ENCODE measurements at regions not wholly inside any gene's neighbourhood (a gene's known extent, or its start where the extent isn't known, plus 50 kb on each side); places are given as distances from the start of the nearest gene placed in this dataset.
"Not testable (repeated sequence)": the region's sequence is repeated elsewhere in the genome, so short reads cannot be mapped to it uniquely, and the experiment has no call there.

- DNase-seq, result no peak
Observed at GRCh38 chr2:64919261-64919660, 69.9 kb upstream of the SLC1A4 start.

GRCh38 chr2:64922482-64923384 is 66.5 kb upstream of the SLC1A4 start:
- DNase-seq, result no peak

DNA sequence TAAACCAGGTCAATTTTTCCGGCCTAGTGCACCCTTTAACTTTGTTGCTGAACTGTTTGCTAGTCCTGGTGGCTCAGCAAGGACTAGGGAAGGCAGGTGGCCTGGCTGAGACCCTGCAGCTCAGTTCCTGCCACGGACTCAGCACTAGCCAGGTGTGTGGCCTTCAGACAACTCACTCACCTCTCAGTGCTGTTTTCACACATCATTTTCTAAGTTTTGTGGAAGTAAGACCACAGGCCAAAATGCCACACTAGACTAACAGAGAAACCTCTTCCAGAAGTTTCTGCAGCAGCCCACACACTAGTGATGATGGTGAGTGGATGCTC is 65.9 kb upstream of the SLC1A4 start:
- DNase-seq, result no peak

- no peak for DNase-seq
Observed at GRCh38 chr2:64924170-64924934, 64.8 kb upstream of the SLC1A4 start.

- DNase-seq, result not testable (repeated sequence)
Observed at GRCh38 chr2:64925930-64926722, 63.1 kb upstream of the SLC1A4 start.

DNA sequence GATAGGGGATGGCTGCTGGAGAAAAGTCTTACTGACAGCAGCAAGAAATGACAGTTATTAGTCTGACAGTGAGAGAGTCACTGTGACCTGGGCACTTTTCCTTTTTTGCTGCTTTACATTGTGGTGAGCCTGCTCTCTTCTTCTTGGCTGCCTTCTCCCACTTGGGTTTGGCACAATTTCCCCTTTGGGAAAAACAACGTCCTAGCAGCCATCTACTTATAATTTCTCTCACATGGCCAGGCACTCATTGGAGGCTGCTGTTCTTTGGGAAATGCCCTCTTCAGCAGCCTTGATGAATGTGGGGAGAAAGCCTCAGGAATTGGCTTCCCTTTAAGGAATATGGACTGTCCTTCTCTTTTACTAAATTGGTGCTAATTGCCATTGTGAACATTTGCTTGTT is 60.4 kb upstream of the SLC1A4 start:
- no peak for DNase-seq

DNA sequence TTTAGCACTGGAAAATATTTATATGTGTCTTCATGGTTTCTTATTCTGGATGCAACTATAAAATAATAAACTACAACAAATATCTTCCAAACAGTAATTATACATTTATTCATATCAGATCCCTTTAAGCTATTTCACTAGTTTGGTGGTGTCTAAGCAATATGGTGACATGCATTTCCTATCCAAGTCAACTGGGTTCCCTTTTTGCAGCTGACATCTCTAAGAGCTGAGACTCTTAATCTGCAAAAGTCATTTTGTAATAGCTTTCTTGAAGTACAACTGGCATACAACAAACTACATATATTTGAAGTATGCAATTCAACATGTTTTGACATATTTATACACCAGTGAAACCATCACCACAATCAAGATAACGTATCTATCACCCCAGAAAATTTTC is 59.9 kb upstream of the SLC1A4 start:
- no peak for DNase-seq

- no peak for DNase-seq
Observed at GRCh38 chr2:64930258-64930671, 58.9 kb upstream of the SLC1A4 start.

DNA sequence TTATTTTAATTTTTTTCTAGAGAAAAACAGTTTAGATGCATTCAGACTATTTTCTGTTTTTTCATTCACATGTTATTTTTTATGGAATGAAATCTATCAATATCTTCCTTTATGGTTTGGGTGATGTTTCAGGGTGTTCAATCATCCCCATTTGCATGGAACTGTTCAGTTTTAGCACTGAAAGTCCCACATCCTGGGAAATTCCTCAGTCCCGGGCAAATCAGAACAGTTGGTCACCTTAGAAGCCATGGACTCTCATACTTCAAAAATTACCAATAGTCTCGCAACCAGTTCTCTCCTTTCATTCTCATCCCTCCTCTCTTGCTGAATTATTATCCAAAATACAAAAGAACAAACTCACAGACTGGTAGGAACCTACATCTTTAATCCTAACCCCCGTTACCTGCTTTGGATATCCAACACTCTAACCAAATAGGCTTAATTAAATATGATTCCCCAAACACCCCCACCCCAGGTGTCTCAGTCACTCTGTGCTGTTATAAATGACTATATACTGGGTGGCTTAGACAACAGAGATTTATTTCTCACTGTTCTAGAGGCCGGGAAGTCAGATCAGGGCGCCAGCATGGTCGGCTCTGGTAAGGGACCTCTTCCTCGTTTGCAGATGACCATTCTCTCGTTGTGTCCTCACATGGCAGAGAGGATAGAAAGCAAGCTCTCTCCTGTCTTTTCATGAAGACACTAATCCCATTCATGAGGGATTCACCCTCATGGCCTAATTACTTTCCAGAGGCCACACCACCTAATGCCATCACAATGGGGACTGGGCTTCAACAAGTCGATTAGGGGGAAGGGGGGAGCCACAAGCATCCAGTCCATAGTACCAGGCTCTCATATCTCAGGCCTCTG is 57.7 kb upstream of the SLC1A4 start:
- no peak for DNase-seq

GRCh38 chr2:64932116-64932370 is 57.2 kb upstream of the SLC1A4 start:
- DNase-seq, result no peak

GRCh38 chr2:64932371-64933216 is 56.6 kb upstream of the SLC1A4 start:
- DNase-seq, result no peak

- DNase-seq, result no peak
Observed at GRCh38 chr2:64934530-64934929, 54.7 kb upstream of the SLC1A4 start.

- DNase-seq, result no peak
Observed at GRCh38 chr2:64936809-64937208, 52.4 kb upstream of the SLC1A4 start.

DNA sequence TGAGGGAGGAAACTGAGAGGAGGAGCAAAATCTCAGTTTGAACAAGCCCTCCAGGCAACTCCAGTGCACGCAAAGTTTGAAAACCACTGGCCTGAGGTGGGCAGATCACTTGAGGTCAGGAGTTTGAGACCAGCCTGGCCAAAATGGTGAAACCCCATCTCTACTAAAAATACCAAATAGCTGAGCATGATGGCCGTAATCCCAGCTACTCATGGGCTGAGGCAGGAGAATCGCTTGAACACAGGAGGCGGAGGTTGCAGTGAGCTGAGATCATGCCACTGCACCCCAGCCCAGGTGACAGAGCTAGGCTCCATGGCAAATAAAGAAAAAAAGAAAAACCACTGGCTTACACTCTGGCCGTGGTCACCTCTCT is 51.9 kb upstream of the SLC1A4 start:
- not testable (repeated sequence) for DNase-seq

GRCh38 chr2:64937687-64938491 is 51.3 kb upstream of the SLC1A4 start:
- no peak for DNase-seq

DNA sequence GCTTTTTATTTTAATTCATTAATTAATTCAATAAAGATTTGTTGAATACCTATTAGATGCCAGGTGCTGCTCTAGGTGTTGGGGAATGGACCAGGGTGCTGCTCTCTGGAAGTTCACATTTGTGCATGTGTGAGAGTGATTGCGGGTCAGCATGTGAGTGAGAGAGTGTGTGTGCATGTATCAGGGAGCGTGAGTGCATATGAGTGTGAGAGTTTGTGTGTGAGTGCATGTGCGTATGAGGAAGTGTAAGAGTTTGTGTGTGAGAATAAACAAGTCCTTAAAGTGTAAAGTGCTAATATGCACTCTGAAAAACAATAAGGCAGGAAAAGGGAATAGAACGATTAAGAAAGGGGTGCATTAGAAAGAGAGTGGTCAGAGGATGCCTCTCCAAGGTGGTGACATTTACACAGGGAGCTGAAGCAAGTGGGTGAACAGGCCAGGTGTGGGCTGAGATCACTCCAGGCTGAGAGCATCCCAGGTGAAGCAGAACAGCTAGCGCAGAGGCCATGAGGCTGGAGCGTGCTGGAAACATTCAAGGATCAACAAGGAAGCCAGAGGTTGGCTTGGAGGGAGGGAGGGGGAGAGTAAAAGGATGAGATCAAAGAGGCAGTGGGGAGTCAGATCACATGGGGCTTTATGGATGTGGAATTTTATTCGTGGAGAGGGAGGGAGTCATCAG is 50.5 kb upstream of the SLC1A4 start:
- no peak for DNase-seq

DNA sequence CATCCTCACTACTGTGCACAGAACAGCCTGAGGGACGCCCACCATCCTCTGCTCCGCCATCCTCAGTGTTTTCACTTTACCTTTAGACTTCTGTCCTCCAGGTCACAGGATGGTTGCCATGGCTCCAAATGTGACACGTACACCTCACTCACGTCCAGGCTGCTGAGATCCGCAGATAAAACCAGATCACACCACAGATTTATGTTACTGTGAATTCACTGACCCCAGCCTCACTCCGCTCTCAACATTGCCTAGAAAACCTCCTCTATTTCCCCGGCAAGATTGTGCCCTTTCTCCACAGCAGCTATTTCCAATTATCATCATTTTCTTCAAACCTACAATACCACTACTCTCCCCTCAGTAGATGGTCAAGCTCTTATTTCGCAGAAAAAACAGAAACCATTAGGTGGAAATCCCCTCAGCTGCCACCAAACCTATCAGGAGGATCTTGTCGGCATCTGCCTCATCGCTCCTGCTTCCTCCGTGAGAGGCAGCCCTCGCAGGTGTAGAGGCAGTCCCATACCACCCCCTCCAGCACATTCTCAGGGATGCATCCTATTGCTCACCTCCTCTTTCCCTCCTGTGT is 49.8 kb upstream of the SLC1A4 start:
- no peak for DNase-seq
